Common myeloid progenitor, CD34-positive (primary cell): ENCODE measurements at regions not wholly inside any gene's neighbourhood (a gene's known extent, or its start where the extent isn't known, plus 50 kb on each side); places are given as distances from the start of the nearest gene placed in this dataset.

Experiments used
- CTCF ChIA-PET: fragments of 350-600 bp; sonication (Branson Sonifier 250); formaldehyde crosslinking; loops from one replicate; lab custom pipeline; 2021; ENCODE audit warnings: antibody characterized with exemption; lab: Charles Lee
- POLR2A ChIA-PET: fragments of 350-600 bp; sonication (Branson Sonifier 250); formaldehyde crosslinking; loops from one replicate; lab custom pipeline; 2021; ENCODE audit warnings: antibody characterized with exemption; lab: Charles Lee
- DNase-seq, 3 donors: peaks; one replicate each; pipeline versions ENCODE4 v3.0.0 to v3.0.0-alpha.2; 2013
- H3K27ac ChIP-seq, 2 experiments: 1 replicate in 1 of 2; 2 replicates in 1 of 2; pipeline ENCODE4 v1.7.0; 2013; ENCODE audit warnings: inconsistent platforms in 2 of 2, low read length in 2 of 2, mild to moderate bottlenecking in 2 of 2, low read depth in 1 of 2, moderate library complexity in 1 of 2; ENCODE audit not compliant: severe bottlenecking in 2 of 2, insufficient read depth in 1 of 2, poor library complexity in 1 of 2
- H3K27me3 ChIP-seq, 5 experiments: replicated peaks in 2 of 5; 1 replicate in 3 of 5; 2 replicates in 2 of 5; pipeline versions ENCODE4 v1.6.1 to v1.7.0; 2013; ENCODE audit warnings: low read length in 4 of 5, mild to moderate bottlenecking in 2 of 5, moderate library complexity in 2 of 5, inconsistent platforms in 1 of 5; ENCODE audit not compliant: insufficient read depth in 5 of 5, control insufficient read depth in 4 of 5
- H3K36me3 ChIP-seq, 4 experiments: 1 replicate in 2 of 4; 2 replicates in 2 of 4; pipeline versions ENCODE4 v1.6.1 to v1.7.0; 2013; ENCODE audit warnings: low read length in 3 of 4, control low read depth in 1 of 4, mild to moderate bottlenecking in 1 of 4; ENCODE audit not compliant: control insufficient read depth in 4 of 4, insufficient read depth in 4 of 4
- H3K4me1 ChIP-seq, 4 experiments: 1 replicate in 3 of 4; 2 replicates in 1 of 4; pipeline versions ENCODE4 v1.6.1 to v1.7.1; 2013; ENCODE audit warnings: low read length in 3 of 4, mild to moderate bottlenecking in 3 of 4, control low read depth in 1 of 4, inconsistent platforms in 1 of 4, moderate library complexity in 1 of 4; ENCODE audit not compliant: control insufficient read depth in 4 of 4, insufficient read depth in 4 of 4; ENCODE audit errors: control extremely low read depth in 1 of 4
- H3K4me3 ChIP-seq, 7 experiments: 1 replicate in 4 of 7; 2 replicates in 3 of 7; pipeline versions ENCODE4 v1.5.1 to v1.7.0; 2013; ENCODE audit warnings: mild to moderate bottlenecking in 7 of 7, low read length in 6 of 7, moderate library complexity in 6 of 7, inconsistent platforms in 2 of 7, low read depth in 2 of 7, control low read depth in 1 of 7; ENCODE audit not compliant: insufficient read depth in 4 of 7, control insufficient read depth in 1 of 7; ENCODE audit errors: extremely low read depth in 1 of 7
- H3K9me3 ChIP-seq, 5 experiments: 1 replicate in 4 of 5; 2 replicates in 1 of 5; pipeline versions ENCODE4 v1.6.1 to v1.7.1; 2013; ENCODE audit warnings: low read length in 4 of 5, mild to moderate bottlenecking in 2 of 5, inconsistent platforms in 1 of 5, low read depth in 1 of 5, moderate library complexity in 1 of 5; ENCODE audit not compliant: control insufficient read depth in 4 of 5, insufficient read depth in 2 of 5; ENCODE audit errors: control extremely low read depth in 1 of 5
- WGBS: methylation state at CpG from one replicate; pipeline ENCODE4 v1.1.5; 2013; ENCODE audit not compliant: insufficient coverage; 5-methylcytosine and 5-hydroxymethylcytosine counted together

DNA sequence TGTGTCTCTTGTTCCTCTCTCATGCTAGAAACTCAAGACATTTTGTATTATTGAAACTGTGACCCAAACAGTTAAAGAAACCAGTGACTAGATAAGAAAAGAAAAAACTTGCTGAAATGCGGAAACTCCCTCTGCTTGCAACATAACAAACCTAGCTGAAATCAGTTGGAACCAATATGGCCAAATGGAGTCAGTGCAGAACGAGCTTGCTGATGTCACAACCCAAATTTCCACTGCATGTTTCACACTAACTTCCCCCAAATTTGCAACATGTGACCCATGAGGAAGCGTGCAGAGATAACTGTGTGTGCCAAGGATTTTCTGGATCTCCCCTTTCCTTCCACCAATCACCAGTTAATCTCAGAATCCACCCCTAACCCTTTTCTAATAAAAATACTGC is 208.0 kb downstream of the DLEU7 start:
- DNase-seq: peak; percentile 13 to 71 (median 61)
- CTCF ChIA-PET: interaction anchor here (1.2 to 1.3 kb wide), 2 partner anchors 20 to 165 kb away, joined by 3 read pairs; no protein-coding TSS in a partner anchor
- Histone ChIP-seq H3K9me3 (no peaks in the 10 kb centered on the region), H3K4me1 (peaks cover 0 to 9% (median 0%) of the 10 kb centered on the region in 4 experiments), H3K27me3 (no peaks in the 10 kb centered on the region), H3K27ac (no peak overlapping the region), H3K4me3 (no peak overlapping the region), H3K36me3 (no peaks in the 10 kb centered on the region)
- WGBS: 89% methylated on average over 2 of the region's 3 CpGs
- POLR2A ChIA-PET: no interaction called here

DNA sequence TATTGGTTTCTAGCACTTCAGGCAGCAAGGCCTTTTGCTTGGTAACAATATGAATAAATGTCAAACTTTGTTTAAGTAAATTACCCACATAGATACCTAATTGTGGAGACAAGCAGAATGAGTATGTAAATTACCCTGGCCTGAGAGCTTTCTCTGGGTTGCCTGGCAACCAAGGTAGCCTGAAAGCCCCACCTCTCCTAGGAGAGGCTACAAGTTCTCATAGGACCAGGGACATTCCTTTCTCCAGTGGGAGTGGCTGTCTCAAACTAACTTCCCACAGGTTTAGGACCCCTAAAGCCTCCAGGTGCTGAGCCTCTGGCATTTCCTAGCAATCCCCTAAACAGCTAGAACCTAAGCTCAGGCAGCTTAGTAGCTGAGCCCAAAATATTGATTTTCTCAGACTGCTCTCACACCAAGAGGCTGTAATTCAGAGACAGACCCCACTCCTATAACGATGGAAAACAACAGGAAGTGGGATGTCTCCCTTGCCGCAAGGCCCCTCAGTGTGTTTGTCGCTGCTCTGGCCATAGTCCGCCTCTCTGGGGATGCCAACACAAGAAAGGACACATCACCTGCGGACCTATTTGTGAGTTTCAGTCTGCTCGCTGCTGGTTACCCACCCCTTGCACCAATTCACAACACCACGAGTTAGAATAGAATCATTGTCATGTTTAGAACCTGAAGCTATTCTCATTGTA is 207.3 kb downstream of the DLEU7 start:
- Histone ChIP-seq H3K9me3 (no peaks in the 10 kb centered on the region), H3K27ac (no peak overlapping the region), H3K4me3 (no peak overlapping the region), H3K27me3 (no peaks in the 10 kb centered on the region), H3K4me1 (peaks cover 0 to 9% (median 0%) of the 10 kb centered on the region in 4 experiments), H3K36me3 (no peaks in the 10 kb centered on the region)
- peak in 1 of 3 donors; percentile 5 for DNase-seq
- ChIA-PET POLR2A (no interaction called here), CTCF (interaction anchor here (1.3 kb wide), 1 partner anchor 165 kb away, joined by 3 read pairs; no protein-coding TSS in a partner anchor)
- 94% methylated on average over 6 of the region's 7 CpGs for WGBS

- Histone ChIP-seq H3K36me3 (no peaks in the 10 kb centered on the region), H3K27ac (no peak overlapping the region), H3K9me3 (no peaks in the 10 kb centered on the region), H3K4me3 (no peak overlapping the region), H3K4me1 (no peaks in the 10 kb centered on the region), H3K27me3 (no peaks in the 10 kb centered on the region)
- ChIA-PET POLR2A (no interaction called here), CTCF (no interaction called here)
- peak in 2 of 3 donors; percentile 4 to 25 for DNase-seq
- WGBS: 70% methylated on average over 5 of the region's 5 CpGs
Measured at GRCh38 chr13:50643060-50643459, 200.4 kb downstream of the DLEU7 start.

GRCh38 chr13:50644081-50644871 is 199.2 kb downstream of the DLEU7 start:
- no peaks in the 10 kb centered on the region for H3K36me3 ChIP-seq
- ChIA-PET CTCF (no interaction called here), POLR2A (no interaction called here)
- H3K9me3 ChIP-seq: no peaks in the 10 kb centered on the region
- H3K27me3 ChIP-seq: no peaks in the 10 kb centered on the region
- no peaks in the 10 kb centered on the region for H3K4me1 ChIP-seq
- WGBS: 93% methylated on average over 3 of the region's 5 CpGs
- no peak for DNase-seq
- no peak overlapping the region for H3K4me3 ChIP-seq
- H3K27ac ChIP-seq: no peak overlapping the region

DNA sequence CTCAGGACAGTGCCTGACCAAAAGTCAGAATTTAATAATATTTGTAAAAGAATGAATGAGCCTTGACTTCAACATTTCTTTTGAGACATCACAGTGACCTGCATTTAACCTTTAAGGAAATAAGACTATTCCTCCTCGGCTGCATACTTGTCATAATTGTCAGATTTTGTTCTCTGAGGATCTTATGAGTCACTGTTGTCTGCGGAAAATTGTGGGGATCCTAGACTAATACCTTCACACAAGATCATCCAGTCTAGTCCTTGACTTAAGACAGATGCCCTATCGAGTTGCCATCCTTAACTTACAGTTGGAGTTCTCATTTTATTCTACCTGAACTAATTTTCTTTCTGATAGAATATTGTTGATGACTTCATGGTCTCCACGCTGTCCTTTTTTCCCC is 198.4 kb downstream of the DLEU7 start:
- POLR2A ChIA-PET: no interaction called here
- H3K36me3 ChIP-seq: no peaks in the 10 kb centered on the region
- no peak overlapping the region for H3K27ac ChIP-seq
- no peaks in the 10 kb centered on the region for H3K4me1 ChIP-seq
- no peak for DNase-seq
- CTCF ChIA-PET: no interaction called here
- H3K4me3 ChIP-seq: no peak overlapping the region
- H3K9me3 ChIP-seq: no peaks in the 10 kb centered on the region
- H3K27me3 ChIP-seq: no peaks in the 10 kb centered on the region
- WGBS: 100% methylated on average over 2 of the region's 4 CpGs

DNA sequence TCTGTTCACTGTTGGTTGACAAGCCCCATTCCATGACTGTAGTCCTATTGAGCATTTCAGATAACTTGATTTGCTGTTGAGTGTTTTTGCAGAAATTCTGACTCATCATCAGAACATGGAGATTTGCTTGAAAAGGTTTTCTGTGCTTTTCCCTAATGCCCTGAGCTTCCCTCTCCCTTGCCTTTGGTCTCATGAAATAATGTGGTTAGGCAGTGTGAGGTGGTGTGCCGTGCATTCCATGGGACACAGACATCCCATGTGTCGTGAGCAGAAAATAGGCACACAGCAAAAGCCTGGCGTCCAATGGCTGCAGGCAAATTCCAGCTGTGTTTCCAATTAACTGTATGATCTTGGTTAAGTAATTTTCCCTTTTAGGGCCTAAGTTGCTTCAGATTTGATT is 197.4 kb downstream of the DLEU7 start:
- no peak overlapping the region for H3K4me3 ChIP-seq
- H3K36me3 ChIP-seq: no peaks in the 10 kb centered on the region
- H3K4me1 ChIP-seq: no peaks in the 10 kb centered on the region
- POLR2A ChIA-PET: no interaction called here
- H3K27me3 ChIP-seq: no peaks in the 10 kb centered on the region
- DNase-seq: no peak
- CTCF ChIA-PET: interaction anchor here (1.2 kb wide), 1 partner anchor 10 kb away, joined by 5 read pairs; no protein-coding TSS in a partner anchor
- WGBS: 90% methylated on average over 2 of the region's 3 CpGs
- H3K9me3 ChIP-seq: no peaks in the 10 kb centered on the region
- H3K27ac ChIP-seq: no peak overlapping the region

DNA sequence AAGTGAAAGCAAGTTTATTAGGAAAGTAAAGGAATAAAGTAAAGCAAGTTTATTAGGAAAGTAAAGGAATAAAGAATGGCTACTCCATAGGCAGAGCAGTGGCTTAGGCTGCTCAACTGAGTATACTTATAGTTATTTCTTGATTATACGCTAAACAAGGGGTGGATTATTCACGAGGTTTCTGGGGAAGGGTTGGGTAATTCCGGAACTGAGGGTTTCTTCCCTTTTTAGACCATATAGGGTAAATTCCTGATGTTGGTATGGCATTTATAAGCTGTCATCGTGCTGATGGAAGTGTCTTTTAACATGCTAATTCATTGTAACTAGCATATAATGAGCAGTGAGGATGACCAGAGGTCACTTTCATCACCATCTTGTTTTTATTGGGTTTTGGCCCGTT is 194.3 kb downstream of the DLEU7 start:
- 96% methylated on average over 5 of the region's 5 CpGs for WGBS
- H3K4me1 ChIP-seq: no peaks in the 10 kb centered on the region
- CTCF ChIA-PET: no interaction called here
- H3K27me3 ChIP-seq: no peaks in the 10 kb centered on the region
- H3K9me3 ChIP-seq: no peaks in the 10 kb centered on the region
- H3K4me3 ChIP-seq: no peak overlapping the region
- H3K36me3 ChIP-seq: no peaks in the 10 kb centered on the region
- H3K27ac ChIP-seq: no peak overlapping the region
- POLR2A ChIA-PET: no interaction called here
- DNase-seq: no peak
